K562 (cell line): ENCODE measurements at regions not wholly inside any gene's neighbourhood (a gene's known extent, or its start where the extent isn't known, plus 50 kb on each side); places are given as distances from the start of the nearest gene placed in this dataset.

Experiments used
- FOXP1 ChIP-seq: sonication (generic); formaldehyde crosslinking; IDR thresholded peaks from 2 replicates; pipeline ENCODE4 v1.8.0; 2022; ENCODE audit warnings: mild to moderate bottlenecking, missing genetic modification reagents
- HMG20B ChIP-seq: fragments of 250-450 bp; sonication (Bioruptor Pico); IDR thresholded peaks from 2 replicates; pipeline ENCODE4 v1.5.0; 2021; ENCODE audit warnings: mild to moderate bottlenecking
- TCF7L2 ChIP-seq: fragments of 150-350 bp; IDR thresholded peaks from 2 replicates; pipeline ENCODE4 v1.6.1; 2016; ENCODE audit warnings: low read depth, mild to moderate bottlenecking, low read length, moderate library complexity
- TF ChIP-seq, protein P1 (sequence below): fragments of 450-650 bp; IDR thresholded peaks from 2 replicates; pipeline ENCODE4 v1.6.1; 2018; ENCODE audit warnings: mild to moderate bottlenecking, low read depth; ENCODE audit not compliant: partially characterized antibody
- TF ChIP-seq, protein P2 (sequence below): IDR thresholded peaks from 3 replicates; pipeline ENCODE4 v1.6.1; 2011; ENCODE audit warnings: borderline replicate concordance, mild to moderate bottlenecking; ENCODE audit not compliant: insufficient read length, insufficient read depth
- TF ChIP-seq, protein P3 (sequence below): fragments of 450-650 bp; IDR thresholded peaks from 2 replicates; pipeline ENCODE4 v1.7.1; 2018; ENCODE audit warnings: mild to moderate bottlenecking, low read depth; ENCODE audit not compliant: partially characterized antibody

DNA sequence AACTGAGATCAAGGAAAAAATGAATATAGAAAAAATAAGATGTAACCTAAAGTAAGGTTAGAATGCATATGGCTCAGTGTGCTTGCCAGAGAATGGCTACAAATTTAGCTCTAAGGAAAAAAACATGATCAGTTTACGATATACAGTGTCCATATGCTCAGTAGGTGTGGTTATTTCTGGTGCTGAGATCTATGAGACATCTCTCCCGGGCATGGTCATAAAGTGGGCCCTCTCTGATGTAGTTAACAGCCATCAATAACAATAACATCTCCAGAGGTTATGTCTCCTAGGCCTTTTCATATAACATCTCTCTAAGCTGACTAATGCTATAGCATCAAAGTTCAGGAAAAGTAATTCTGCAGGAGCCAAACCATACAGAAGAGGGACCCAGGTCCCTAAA, 56.3 kb upstream of the UBE2E3 start (continued):
- TF ChIP-seq, protein P1, sequence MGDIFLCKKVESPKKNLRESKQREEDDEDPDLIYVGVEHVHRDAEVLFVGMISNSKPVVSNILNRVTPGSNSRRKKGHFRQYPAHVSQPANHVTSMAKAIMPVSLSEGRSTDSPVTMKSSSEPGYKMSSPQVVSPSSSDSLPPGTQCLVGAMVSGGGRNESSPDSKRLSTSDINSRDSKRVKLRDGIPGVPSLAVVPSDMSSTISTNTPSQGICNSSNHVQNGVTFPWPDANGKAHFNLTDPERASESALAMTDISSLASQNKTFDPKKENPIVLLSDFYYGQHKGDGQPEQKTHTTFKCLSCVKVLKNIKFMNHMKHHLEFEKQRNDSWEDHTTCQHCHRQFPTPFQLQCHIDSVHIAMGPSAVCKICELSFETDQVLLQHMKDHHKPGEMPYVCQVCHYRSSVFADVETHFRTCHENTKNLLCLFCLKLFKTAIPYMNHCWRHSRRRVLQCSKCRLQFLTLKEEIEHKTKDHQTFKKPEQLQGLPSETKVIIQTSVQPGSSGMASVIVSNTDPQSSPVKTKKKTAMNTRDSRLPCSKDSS, result no peak
- TF ChIP-seq, protein P2, sequence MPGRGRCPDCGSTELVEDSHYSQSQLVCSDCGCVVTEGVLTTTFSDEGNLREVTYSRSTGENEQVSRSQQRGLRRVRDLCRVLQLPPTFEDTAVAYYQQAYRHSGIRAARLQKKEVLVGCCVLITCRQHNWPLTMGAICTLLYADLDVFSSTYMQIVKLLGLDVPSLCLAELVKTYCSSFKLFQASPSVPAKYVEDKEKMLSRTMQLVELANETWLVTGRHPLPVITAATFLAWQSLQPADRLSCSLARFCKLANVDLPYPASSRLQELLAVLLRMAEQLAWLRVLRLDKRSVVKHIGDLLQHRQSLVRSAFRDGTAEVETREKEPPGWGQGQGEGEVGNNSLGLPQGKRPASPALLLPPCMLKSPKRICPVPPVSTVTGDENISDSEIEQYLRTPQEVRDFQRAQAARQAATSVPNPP, result no peak
- TF ChIP-seq TCF7L2, result no peak
- no peak for TF ChIP-seq HMG20B
- TF ChIP-seq, protein P3, sequence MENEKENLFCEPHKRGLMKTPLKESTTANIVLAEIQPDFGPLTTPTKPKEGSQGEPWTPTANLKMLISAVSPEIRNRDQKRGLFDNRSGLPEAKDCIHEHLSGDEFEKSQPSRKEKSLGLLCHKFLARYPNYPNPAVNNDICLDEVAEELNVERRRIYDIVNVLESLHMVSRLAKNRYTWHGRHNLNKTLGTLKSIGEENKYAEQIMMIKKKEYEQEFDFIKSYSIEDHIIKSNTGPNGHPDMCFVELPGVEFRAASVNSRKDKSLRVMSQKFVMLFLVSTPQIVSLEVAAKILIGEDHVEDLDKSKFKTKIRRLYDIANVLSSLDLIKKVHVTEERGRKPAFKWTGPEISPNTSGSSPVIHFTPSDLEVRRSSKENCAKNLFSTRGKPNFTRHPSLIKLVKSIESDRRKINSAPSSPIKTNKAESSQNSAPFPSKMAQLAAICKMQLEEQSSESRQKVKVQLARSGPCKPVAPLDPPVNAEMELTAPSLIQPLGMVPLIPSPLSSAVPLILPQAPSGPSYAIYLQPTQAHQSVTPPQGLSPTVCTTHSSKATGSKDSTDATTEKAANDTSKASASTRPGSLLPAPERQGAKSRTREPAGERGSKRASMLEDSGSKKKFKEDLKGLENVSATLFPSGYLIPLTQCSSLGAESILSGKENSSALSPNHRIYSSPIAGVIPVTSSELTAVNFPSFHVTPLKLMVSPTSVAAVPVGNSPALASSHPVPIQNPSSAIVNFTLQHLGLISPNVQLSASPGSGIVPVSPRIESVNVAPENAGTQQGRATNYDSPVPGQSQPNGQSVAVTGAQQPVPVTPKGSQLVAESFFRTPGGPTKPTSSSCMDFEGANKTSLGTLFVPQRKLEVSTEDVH, result no peak
- TF ChIP-seq FOXP1 (CRISPR knock-in tag), result no peak
- TF ChIP-seq, all 486 proteins: peak for 0
